CD14-positive monocyte (primary cell): ENCODE measurements at regions not wholly inside any gene's neighbourhood (a gene's known extent, or its start where the extent isn't known, plus 50 kb on each side); places are given as distances from the start of the nearest gene placed in this dataset.

ENCODE experiments used
- DNase-seq, 3 donors: peaks; one replicate each; pipeline ENCODE4 v3.0.0-alpha.2; 2011 to 2022
- H2AFZ ChIP-seq: 2 replicates; pipeline ENCODE4 v1.6.0; 2012; ENCODE audit warnings: mild to moderate bottlenecking, low read depth, low read length, inconsistent platforms; ENCODE audit not compliant: insufficient read depth, poor library complexity, severe bottlenecking
- H3K27ac ChIP-seq, 2 donors: 1 replicate in 1 of 2; 2 replicates in 1 of 2; pipeline ENCODE4 v1.5.1; 2012 to 2013; ENCODE audit warnings: low read length in 2 of 2, control low read depth in 1 of 2, inconsistent platforms in 1 of 2, low read depth in 1 of 2, mild to moderate bottlenecking in 1 of 2
- H3K27me3 ChIP-seq, 2 donors: one replicate each; pipeline versions ENCODE4 v1.6.0 to v1.6.1; 2011 to 2013; ENCODE audit warnings: low read length in 2 of 2; ENCODE audit not compliant: control insufficient read depth in 2 of 2, insufficient read depth in 2 of 2
- H3K36me3 ChIP-seq, 2 donors: replicated peaks in 1 of 2; 1 replicate in 1 of 2; 2 replicates in 1 of 2; pipeline versions ENCODE4 v1.5.1 to v1.6.1; 2012 to 2013; ENCODE audit warnings: low read length in 2 of 2, control low read depth in 1 of 2, inconsistent platforms in 1 of 2, mild to moderate bottlenecking in 1 of 2; ENCODE audit not compliant: insufficient read depth in 2 of 2, control insufficient read depth in 1 of 2
- H3K4me1 ChIP-seq, 2 donors: 1 replicate in 1 of 2; 2 replicates in 1 of 2; pipeline versions ENCODE4 v1.5.1 to v1.6.1; 2012 to 2013; ENCODE audit warnings: low read length in 2 of 2, control low read depth in 1 of 2, inconsistent platforms in 1 of 2, mild to moderate bottlenecking in 1 of 2, moderate library complexity in 1 of 2; ENCODE audit not compliant: insufficient read depth in 2 of 2, control insufficient read depth in 1 of 2
- H3K4me2 ChIP-seq: replicated peaks from 2 replicates; pipeline ENCODE3; 2012; ENCODE audit warnings: low read length, moderate library complexity, mild to moderate bottlenecking; ENCODE audit not compliant: poor library complexity, severe bottlenecking; ENCODE audit errors: extremely low read depth
- H3K4me3 ChIP-seq, 3 experiments: fragments of 200-600 bp in 1 of 3; sonication (generic) in 1 of 3; replicated peaks in 1 of 3; 1 replicate in 2 of 3; 2 replicates in 1 of 3; pipeline ENCODE4 v1.5.1; 2011 to 2013; ENCODE audit warnings: low read length in 3 of 3, mild to moderate bottlenecking in 3 of 3, control low read depth in 2 of 3, low read depth in 2 of 3, inconsistent platforms in 1 of 3, moderate library complexity in 1 of 3
- H3K79me2 ChIP-seq: 2 replicates; pipeline ENCODE4 v1.6.0; 2012; ENCODE audit warnings: mild to moderate bottlenecking, control low read depth, inconsistent platforms, low read length, moderate library complexity; ENCODE audit not compliant: insufficient read depth
- H3K9ac ChIP-seq: 2 replicates; pipeline ENCODE4 v1.6.0; 2017; ENCODE audit warnings: low read length, mild to moderate bottlenecking; ENCODE audit not compliant: insufficient read depth, poor library complexity, severe bottlenecking
- H3K9me3 ChIP-seq, 2 donors: replicated peaks in 1 of 2; 1 replicate in 1 of 2; 2 replicates in 1 of 2; pipeline versions ENCODE4 v1.5.1 to v1.6.1; 2012 to 2013; ENCODE audit warnings: low read length in 2 of 2, control low read depth in 1 of 2; ENCODE audit not compliant: control insufficient read depth in 1 of 2, insufficient read depth in 1 of 2
- H4K20me1 ChIP-seq: 2 replicates; pipeline ENCODE4 v1.6.0; 2012; ENCODE audit warnings: mild to moderate bottlenecking, low read length, control low read depth, moderate library complexity; ENCODE audit not compliant: insufficient read depth
- H3K27ac Mint-ChIP-seq, 7 donors: one replicate each; pipeline ENCODE4 v1.8.0; 2020; ENCODE audit warnings: mild to moderate bottlenecking in 7 of 7, mixed read lengths in 7 of 7, moderate library complexity in 6 of 7, inconsistent platforms in 2 of 7
- H3K27me3 Mint-ChIP-seq, 3 donors: one replicate each; pipeline ENCODE4 v1.8.0; 2021 to 2022; ENCODE audit warnings: low read depth in 3 of 3, mild to moderate bottlenecking in 3 of 3, mixed read lengths in 3 of 3, moderate library complexity in 3 of 3, inconsistent platforms in 1 of 3
- H3K36me3 Mint-ChIP-seq, 2 donors: one replicate each; pipeline ENCODE4 v1.8.0; 2020; ENCODE audit warnings: mixed read lengths in 2 of 2, inconsistent platforms in 1 of 2, mild to moderate bottlenecking in 1 of 2
- H3K4me1 Mint-ChIP-seq: one replicate; pipeline ENCODE4 v1.8.0; 2020; ENCODE audit warnings: mild to moderate bottlenecking, mixed read lengths
- H3K4me3 Mint-ChIP-seq, 2 donors: one replicate each; pipeline ENCODE4 v1.8.0; 2020; ENCODE audit warnings: mild to moderate bottlenecking in 2 of 2, mixed read lengths in 2 of 2, moderate library complexity in 1 of 2
- H3K9me3 Mint-ChIP-seq, 7 donors: one replicate each; pipeline ENCODE4 v1.8.0; 2020 to 2022; ENCODE audit warnings: mixed read lengths in 7 of 7, mild to moderate bottlenecking in 6 of 7, moderate library complexity in 6 of 7, inconsistent platforms in 2 of 7
- WGBS: methylation state at CpG from one replicate; pipeline ENCODE4 v1.1.5; 2013; ENCODE audit warnings: missing lambda C conversion rate; ENCODE audit not compliant: insufficient coverage; 5-methylcytosine and 5-hydroxymethylcytosine counted together
- intact Hi-C, 2 donors: fragments of 100-400 bp; cut with micrococcal nuclease; formaldehyde crosslinking; loops; one replicate each; pipeline versions ENCODE4 v1.15.0 to v1.15.1; 2023
- TF ChIP-seq, protein P1 (sequence below): fragments of 200-600 bp; IDR thresholded peaks from one replicate; pipeline ENCODE4 v1.8.0; 2022; ENCODE audit warnings: antibody characterized with exemption, mild to moderate bottlenecking

DNA sequence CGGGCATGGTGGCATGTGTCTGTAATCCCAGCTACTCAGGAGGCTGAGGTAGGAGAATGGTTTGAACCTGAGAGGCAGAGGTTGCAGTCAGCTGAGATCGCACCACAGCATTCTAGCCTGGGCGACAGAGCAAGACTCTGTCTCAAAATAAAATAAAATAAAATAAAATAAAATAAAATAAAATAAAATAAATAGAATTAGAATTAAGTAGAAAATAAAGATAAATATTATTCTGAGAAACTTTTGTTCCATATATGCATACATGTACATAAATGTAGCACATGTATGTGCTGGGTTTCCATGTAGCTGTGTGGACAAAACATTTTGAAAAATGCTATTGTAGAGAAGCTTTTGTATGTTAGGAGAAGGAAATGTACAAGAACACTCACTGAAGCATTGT is 129.4 kb upstream of the VLDLR start:
- Histone ChIP-seq H3K4me3 (no peak overlapping the region), H3K9ac (no peak overlapping the region), H3K79me2 (no peaks in the 10 kb centered on the region), H2AFZ (no peak overlapping the region), H3K27me3 (no peaks in the 10 kb centered on the region), H3K4me1 (no peaks in the 10 kb centered on the region), H3K9me3 (no peaks in the 10 kb centered on the region), H3K27ac (no peak overlapping the region), H3K36me3 (no peaks in the 10 kb centered on the region), H4K20me1 (no peaks in the 10 kb centered on the region), H3K4me2 (no peak overlapping the region)
- no peaks in the 10 kb centered on the region for H3K36me3 Mint-ChIP-seq
- intact Hi-C loops = no loop called here
- H3K27ac Mint-ChIP-seq = no peak overlapping the region
- peaks cover 0 to 2% (median 0%) of the 10 kb centered on the region in 7 donors for H3K9me3 Mint-ChIP-seq
- no peak for DNase-seq
- peaks cover 0 to 1% (median 0%) of the 10 kb centered on the region in 3 donors for H3K27me3 Mint-ChIP-seq
- no peaks in the 10 kb centered on the region for H3K4me1 Mint-ChIP-seq
- H3K4me3 Mint-ChIP-seq = no peak overlapping the region
- TF ChIP-seq, protein P1, sequence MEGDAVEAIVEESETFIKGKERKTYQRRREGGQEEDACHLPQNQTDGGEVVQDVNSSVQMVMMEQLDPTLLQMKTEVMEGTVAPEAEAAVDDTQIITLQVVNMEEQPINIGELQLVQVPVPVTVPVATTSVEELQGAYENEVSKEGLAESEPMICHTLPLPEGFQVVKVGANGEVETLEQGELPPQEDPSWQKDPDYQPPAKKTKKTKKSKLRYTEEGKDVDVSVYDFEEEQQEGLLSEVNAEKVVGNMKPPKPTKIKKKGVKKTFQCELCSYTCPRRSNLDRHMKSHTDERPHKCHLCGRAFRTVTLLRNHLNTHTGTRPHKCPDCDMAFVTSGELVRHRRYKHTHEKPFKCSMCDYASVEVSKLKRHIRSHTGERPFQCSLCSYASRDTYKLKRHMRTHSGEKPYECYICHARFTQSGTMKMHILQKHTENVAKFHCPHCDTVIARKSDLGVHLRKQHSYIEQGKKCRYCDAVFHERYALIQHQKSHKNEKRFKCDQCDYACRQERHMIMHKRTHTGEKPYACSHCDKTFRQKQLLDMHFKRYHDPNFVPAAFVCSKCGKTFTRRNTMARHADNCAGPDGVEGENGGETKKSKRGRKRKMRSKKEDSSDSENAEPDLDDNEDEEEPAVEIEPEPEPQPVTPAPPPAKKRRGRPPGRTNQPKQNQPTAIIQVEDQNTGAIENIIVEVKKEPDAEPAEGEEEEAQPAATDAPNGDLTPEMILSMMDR = no peak
- 100% methylated on average over 1 of the region's 3 CpGs for WGBS

DNA sequence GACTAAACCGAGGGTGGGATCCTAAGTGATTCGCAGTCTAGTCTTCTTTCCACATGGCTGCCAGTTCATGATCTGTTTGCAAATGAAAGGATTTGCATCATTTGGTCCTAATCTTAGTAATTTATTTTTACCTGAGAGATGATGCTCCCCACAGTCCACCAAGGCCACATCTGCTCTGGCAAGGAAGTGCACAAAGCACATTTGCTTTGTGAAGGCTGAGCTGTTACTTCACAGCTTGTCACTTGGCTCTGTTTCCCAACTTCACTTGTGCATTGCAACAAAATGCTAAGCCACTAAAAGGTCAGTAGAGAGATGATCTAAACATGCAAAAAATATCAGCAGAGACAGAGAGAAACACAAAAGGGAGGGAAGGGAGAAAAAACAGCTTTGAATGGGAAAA is 128.5 kb upstream of the VLDLR start:
- Histone ChIP-seq H3K9ac (no peak overlapping the region), H3K4me1 (no peaks in the 10 kb centered on the region), H2AFZ (no peak overlapping the region), H3K4me3 (no peak overlapping the region), H4K20me1 (no peaks in the 10 kb centered on the region), H3K36me3 (no peaks in the 10 kb centered on the region), H3K4me2 (no peak overlapping the region), H3K27me3 (no peaks in the 10 kb centered on the region), H3K9me3 (no peaks in the 10 kb centered on the region), H3K27ac (no peak overlapping the region), H3K79me2 (no peaks in the 10 kb centered on the region)
- Mint-ChIP-seq H3K4me3 (no peak overlapping the region), H3K36me3 (no peaks in the 10 kb centered on the region), H3K4me1 (no peaks in the 10 kb centered on the region), H3K9me3 (peaks cover 0 to 2% (median 0%) of the 10 kb centered on the region in 7 donors), H3K27me3 (peaks cover 0 to 1% (median 0%) of the 10 kb centered on the region in 3 donors), H3K27ac (no peak overlapping the region)
- DNase-seq = no peak
- intact Hi-C loops = no loop called here
- 80% methylated on average over 1 of the region's 2 CpGs for WGBS
- TF ChIP-seq, protein P1 = no peak
